HG03520 (cell line): ENCODE measurements at regions not wholly inside any gene's neighbourhood (a gene's known extent, or its start where the extent isn't known, plus 50 kb on each side); places are given as distances from the start of the nearest gene placed in this dataset.

Experiments
- ATAC-seq: cut with Tn5 transposase; IDR thresholded peaks from one replicate; pipeline ENCODE4 v1.9.1; 2021; ENCODE audit warnings: mild to moderate bottlenecking, moderate library complexity; ENCODE audit not compliant: unreplicated experiment

- ATAC-seq, result no peak
These were observed 59.2 kb upstream of the ZDHHC17 start for GRCh38 chr12:76704693-76705092.

- no peak for ATAC-seq
These were observed 57.8 kb upstream of the ZDHHC17 start for GRCh38 chr12:76706101-76706500.

GRCh38 chr12:76706761-76707160 is 57.2 kb upstream of the ZDHHC17 start:
- no peak for ATAC-seq

GRCh38 chr12:76707772-76708171 is 56.1 kb upstream of the ZDHHC17 start:
- no peak for ATAC-seq

GRCh38 chr12:76708296-76708695 is 55.6 kb upstream of the ZDHHC17 start:
- no peak for ATAC-seq

GRCh38 chr12:76711241-76711640 is 52.7 kb upstream of the ZDHHC17 start:
- ATAC-seq, result no peak

GRCh38 chr12:76713130-76713529 is 50.8 kb upstream of the ZDHHC17 start:
- no peak for ATAC-seq

GRCh38 chr12:76713986-76714385 is 49.9 kb upstream of the ZDHHC17 start:
- no peak for ATAC-seq
